GM18907 (cell line): ENCODE measurements at regions not wholly inside any gene's neighbourhood (a gene's known extent, or its start where the extent isn't known, plus 50 kb on each side); places are given as distances from the start of the nearest gene placed in this dataset.

Experiments
- ATAC-seq: cut with Tn5 transposase; IDR thresholded peaks from one replicate; pipeline ENCODE4 v1.9.1; 2021; ENCODE audit warnings: mild to moderate bottlenecking, moderate library complexity; ENCODE audit not compliant: unreplicated experiment

DNA sequence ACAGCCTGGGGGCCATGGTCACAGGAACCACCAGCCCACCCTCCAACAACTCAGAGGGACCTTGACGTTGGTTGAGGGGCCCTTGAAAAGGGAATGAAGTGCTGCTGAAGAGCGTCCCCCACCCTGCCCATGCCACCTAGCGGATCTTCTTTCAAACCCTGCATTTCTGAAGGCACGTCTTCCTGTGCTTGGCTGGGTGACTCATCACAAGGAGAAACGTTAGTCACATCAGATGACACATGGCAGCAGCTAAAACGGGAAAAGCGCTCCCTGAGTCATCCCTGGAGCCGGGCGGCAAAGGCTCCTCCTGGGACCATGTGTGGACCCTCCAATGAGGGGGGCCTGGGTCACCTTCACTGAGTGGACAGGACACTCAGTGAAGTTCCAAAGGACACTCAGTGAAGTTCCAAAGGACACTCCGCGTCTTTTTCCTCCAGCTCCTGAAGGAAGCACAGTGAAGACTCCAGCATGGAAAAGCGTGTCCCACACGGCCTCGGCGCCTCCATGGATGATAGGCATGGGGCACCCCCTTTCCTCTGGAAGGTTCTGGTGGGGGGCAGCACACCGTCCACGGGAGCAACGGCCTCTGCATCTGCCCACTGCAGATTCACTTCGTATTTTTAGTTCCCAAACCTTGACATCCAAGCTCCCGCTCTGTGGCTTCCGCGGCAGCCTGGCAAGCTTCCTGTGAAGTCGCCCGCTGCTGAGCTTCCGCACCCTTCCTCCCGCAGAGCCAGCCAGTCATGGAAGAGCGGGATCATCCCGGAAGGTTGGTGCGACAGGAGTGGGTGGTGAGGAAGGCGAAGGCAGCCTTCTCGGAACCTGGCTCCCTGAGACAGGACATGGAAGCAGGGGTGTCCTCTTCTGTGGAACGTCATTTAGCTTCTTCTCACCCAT, 383.4 kb downstream of the VRK1 start:
- ATAC-seq: no peak

DNA sequence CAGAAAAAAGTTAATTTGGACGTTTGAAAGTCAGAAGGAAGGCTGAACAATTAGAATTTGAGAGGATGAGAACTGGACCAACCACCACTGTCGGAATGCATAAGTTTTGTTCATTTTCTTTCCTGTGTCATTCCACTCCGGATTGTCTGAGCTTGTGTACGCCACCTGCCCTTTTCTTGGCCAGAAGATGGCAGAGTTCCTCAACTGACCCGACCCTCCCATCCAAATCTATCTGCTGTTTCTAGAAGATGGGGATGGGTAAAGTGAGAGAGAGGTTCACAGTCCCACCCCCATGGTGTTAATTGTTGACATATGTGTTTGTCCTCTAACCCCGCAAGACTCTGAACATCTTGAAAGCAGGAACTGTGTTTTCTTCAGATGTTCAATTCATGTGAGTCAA, 388.0 kb downstream of the VRK1 start:
- ATAC-seq: no peak

DNA sequence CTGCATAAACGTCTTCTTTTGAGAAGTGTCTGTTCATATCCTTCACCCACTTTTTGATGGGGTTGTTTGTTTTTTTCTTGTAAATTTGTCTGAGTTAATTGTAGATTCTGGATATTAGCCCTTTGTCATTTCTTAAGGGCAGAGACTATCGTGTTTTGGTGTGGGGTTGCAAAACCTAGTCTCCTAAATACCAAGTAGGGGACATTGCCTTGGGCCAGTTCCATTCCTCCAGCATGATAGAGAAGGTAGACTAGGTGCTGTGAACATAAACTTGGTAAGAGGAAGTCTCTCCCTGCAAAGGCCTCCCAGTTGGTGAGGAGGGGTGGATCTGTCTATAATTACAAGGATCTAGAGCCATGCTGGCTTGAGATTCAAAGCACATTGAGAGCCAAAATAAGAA, 390.7 kb downstream of the VRK1 start:
- no peak for ATAC-seq

DNA sequence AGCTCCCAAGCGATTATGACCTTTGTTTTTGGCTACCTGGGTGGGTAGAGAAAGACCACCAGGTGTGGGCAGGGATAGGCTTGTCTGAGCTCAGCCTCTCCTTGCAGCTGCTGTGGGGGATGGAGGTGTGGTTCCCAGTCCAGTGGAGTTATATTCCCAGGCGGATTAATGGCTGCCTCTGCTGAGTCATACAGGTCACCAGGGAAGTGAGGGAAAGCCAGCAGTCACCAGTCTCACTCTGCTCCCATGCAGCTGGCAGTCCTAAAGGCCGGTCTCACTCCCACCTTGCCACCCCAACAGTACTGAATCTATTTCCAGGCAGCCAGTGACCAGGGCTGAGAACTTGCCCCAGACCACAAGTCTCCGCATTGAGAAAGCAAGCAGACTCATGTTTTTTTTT, 399.2 kb downstream of the VRK1 start:
- no peak for ATAC-seq

DNA sequence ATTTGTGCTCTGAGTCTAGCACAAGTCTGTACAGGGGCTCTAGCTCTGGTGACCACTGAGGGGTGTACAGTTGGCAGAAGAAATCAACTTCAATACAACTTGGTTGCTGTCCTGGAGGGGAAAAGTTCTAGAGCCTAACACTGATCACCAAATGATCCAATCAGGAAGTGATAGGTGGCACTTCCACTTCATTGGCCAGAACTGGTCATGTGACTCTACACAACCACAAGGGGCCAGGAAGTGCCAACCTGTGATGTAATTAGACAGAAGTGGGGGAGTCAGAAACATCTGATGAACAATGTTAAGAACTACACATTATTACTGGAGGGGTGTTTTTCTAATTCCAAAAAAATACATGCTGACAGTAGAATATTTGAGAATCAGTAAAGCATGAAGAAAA, 401.6 kb downstream of the VRK1 start:
- ATAC-seq: no peak

DNA sequence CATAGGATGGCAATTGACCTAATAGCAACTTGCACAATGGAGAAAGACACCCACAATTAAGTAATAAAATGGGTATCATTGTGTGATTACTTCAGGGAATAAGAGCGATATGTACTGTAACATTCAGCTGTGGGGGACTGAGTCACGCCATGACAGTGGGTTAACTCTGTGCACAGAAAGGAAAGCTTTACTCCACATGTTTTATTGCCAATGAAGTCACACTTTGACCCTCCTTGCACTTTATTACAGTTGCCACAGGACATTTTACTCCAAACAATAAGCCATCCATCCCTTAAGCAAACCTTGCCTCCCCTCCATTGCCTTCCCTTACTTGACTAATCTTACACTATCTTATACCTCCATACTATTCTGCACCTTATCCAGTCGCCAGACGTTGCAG, 403.1 kb downstream of the VRK1 start:
- no peak for ATAC-seq

DNA sequence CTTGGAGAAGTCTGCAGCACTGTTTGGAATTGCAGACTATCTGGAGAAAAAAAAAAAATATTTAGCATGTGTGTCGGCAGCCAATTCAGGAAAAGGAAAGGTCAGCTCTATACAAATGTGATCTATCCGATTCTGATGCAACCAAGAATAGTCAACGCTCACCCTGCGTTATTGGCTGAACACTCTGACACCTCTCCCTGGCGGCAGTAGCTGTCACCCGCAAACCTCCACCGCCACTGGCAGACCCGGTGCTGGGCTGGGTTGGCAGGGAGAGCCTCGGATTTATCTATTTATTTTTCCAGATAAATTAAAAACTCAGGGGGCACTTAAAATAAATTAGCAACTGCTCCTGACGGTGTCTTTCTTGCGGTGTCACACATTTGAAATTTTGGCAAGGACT, 409.7 kb downstream of the VRK1 start:
- no peak for ATAC-seq

DNA sequence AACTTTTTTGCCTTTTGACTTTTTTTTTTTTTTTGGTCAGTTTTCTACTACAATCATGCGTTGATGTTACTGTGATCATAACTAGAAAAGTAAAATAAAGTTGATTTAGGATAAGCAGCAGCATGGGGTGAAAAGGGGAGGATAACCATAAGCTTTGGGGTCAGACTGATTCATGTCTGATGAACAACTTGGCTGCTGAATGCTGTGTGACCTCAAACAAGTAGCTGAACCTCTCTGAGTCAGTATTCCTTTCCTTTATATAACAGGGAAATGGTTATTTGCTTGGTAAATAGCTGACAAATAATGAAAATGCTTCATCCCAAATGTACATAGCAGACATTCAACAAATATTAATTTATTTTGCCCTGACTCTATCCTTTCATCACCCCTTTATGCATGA, 413.0 kb downstream of the VRK1 start:
- ATAC-seq: no peak

DNA sequence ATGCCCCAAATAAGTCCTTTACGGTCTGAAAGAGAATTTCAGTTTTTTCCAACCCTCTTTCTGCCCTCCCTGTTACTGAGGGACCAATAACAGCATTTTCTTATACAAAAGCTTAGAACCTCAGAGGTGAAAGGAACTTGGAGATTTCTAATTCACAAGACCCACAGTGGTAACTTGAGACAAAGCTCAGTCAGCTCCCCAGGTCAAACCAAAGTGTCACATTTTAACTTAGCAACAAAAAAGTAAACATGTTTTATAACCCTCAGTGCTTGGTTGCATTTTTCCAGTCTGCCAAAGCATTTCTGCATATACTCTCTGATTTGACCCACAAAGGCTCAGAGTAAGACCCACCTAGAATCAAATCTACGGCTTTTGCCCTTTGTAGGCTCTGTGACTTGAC, 415.2 kb downstream of the VRK1 start:
- ATAC-seq: no peak

DNA sequence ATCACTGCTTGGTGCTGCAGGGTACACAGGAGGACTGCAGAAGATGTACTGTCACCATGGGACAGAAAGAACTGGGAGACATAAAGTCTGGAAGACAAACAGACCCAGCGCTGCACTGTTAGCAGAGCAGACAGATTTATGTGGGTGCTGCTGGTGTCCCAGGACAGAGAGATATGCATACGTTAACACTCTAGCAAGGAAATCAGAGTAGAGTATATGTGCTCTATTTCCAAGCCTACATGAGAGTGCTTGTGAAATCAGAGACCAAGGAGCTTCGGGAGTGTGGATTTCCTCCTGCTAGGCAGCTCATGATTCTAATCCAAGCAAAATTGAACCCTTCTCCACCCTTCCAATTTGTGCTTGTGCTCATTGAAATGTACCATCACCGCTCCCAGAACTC, 416.5 kb downstream of the VRK1 start:
- no peak for ATAC-seq

DNA sequence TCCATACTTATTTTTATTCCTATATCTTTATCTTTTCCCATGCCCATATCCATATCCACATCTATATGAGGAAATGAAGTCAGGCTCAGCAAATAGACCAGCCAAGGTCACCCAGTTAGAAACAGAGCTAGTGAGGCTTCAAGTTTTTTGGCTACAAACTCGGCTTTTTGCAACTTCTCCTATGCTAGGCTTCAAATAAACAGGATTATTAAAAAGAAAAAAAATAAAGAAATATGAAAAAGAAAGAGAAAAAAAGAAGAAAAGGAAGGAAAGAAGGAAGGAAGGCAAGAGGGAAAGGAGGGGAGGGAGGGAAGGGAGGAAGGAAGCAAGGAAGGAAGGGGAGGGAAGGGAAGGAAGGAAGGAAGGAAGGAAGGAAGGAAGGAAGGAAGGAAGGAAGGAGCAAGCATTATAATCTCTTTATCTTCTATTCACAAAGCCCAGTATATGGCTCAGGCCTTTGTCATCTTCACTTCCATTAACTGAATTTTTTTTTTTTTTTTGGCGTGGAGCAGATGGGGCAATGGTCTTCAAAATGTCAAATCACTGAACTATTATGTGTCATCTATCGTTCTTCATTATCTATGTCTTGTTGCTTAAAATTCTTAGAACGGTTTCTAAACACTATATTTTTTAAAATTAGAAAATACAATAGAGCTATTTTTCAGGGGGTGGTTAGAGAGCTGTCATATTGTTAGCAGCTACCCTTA, 418.2 kb downstream of the VRK1 start:
- no peak for ATAC-seq

DNA sequence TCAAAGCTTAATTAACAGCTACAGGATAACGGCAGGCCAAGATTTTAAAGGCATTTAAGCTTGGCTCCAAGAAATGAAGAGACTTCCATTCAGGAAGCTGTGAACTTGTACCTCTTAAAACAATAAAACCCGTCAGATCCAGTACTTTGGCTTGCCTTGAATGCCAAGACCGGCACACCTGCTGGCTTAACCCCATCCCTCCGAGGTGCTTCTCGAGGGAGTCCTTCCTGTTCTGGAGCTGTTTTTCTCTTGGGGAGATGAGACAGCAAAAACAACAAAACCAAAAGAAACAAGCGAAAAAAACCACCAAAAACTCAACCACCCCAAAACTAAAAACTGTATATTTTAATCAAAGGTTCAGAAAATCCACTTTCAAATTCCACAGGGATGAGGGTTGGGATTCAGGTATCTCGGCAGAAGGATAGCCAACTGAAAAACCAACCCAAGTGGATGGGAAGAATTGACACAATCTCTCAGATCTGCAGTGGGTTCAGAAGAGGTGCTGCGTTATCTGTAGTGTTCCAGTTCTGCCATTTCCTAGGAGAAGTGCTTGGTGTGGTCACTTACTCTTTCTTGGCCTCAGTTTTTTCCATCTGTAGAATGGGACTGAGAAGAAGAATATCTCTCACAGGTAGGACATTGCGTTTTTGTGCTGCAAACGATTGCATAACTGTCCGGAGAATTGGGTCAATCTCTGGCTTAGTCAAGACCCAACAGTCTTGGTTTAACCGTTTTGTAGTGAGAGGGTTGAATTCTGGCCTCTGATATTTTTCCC, 420.1 kb downstream of the VRK1 start:
- no peak for ATAC-seq

DNA sequence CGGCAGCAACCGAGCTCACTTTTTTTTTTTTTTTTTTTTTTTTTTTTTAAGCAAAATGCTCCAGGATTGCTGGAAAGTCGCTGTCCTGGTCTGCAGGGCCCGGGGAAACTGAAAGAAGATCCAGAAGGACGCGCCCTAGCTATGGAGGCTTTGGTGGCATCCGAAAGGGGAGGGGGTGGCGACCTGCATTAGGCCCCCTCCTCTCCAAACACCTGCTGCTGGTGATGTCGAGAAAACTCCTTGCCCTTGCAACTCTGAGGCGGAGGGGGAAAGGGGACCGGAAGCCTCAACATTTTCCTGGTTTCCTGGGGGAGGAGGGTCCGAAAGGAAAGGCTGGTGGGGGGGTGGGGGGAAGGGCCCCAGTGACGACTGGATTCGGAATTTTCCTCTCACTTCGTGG, 421.1 kb downstream of the VRK1 start:
- ATAC-seq: no peak

DNA sequence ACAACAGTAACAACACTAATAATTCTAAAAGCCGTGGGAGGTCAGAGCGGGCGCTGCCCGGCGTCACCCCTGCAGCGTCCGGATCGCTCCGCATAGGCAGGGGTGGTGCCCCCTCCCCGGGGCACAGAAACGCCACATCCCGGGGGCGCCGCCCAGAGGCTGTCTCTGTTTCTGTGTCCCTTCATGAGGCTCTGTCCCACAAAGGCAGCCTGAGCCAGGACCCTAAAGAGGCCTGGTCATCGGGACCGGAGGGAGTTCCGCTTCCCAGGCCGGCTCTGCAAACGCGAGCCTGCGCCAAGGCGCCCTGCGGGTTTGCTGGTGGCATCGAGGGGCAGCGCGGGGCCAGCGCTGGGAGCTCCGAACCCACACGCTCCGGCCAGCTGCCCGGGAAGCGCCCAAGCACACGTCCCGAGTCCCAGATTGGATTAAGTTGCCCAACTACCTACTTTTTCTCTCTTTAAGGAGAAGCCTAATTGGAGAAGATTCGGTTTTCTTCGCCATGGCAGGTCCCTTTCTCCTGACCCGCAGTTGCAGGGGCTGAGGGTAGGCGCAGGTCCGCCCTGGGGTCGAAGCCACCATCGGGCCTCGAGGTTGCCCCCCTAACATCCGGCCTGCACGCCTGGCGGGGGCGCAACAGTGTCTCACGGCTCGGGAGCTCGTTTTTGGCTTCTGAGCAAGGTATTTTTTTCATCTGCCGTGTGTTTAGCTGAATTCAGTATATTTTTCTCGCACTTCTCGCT, 421.7 kb downstream of the VRK1 start:
- no peak for ATAC-seq

DNA sequence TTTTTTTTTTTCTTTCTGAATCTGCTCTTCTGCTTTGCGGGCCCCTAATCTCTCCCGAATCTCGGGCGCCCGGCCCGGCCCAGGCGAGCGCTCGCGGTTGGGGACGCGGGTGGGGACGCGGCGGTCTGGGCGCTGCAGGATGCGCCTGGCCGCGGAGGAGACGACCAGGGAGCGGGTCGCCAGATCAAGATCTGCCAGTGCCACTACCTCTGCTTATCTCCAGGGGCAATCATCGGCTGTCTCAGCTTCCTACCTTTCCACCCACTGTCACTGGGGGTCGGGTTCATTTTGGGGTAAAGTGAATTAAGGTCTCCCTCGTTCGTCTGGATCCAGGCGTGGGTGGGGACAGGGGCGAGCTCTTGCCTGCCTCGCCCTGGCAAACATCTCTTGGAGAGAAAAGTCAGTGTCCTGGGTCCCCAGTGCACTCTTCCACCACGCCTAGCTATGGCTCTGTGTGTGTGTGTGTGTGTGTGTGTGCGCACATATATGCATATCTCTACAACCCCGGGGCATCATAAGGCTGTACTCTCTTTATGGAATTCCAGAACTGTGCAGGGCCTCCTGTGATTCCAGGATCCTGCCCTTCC, 422.3 kb downstream of the VRK1 start:
- ATAC-seq: no peak

DNA sequence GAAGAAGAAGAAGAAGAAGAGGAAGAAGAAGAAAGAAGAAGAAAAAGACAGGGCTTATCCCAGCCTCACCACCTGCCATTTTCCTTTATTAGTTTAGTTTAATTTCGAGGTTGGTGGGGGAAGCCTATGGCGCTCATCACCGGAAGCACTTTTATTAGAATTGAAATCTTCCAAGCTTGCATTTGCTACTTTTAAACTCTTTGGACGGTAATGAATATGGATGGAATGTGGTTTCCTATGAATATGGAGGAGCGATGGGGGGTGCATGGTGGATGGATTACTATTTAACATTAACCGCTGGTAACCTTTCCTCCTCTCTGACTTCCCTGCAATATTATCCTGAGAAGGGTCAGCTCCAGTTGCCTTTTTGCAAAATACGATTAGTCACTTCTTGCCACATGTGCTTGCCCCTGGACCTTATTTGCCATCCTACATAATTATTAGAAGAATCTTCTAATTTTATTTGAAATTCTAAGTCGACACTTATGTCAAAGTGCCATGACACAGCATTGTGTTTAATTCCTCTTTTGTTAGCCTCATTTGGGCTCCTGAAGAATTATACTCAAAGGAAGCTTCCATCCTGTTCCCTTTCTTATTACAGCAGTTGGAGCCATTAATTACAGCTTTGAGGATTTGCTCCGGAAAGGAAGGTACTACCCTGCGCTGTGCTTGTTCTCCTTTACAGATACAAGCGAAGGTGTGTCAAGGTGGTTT, 424.5 kb downstream of the VRK1 start:
- ATAC-seq: no peak

DNA sequence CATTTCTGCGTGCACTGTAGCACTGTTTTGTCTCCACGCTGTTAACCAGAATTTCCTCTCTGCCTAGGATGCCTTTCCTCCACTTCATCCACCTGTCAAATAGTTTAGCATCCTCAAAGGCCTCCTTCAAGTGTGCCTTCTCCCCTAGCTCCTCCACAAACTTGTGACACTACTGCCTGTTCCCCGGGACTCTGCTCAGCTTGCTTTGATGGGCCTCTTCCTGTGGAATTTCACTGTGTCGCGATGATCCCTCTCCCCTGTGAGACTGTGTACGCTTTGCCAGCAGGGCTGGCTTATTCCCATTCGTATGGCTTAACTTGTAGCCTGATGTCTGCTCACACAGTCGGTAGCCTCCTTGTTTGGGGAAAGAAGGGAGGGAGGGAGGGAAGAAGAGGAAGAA, 426.8 kb downstream of the VRK1 start:
- no peak for ATAC-seq

DNA sequence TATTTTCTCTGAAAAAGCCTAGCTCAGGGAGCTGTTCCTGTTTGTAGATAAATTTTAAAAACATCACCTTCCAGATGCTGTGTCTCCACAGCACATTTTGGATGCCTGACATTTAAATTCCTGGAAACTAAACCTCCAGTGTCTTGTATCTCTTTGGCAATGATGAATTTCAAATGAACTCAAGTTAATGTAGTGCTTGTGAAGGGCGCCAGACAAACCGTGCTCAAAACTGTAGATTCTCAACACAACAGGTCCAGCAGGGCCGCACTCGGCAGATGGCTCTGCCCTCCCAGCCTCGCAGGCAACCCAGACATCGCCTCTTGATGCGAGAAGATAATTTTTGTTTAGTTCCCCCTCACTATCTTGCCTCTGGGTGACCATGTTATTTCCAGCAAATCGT, 432.9 kb downstream of the VRK1 start:
- ATAC-seq: no peak

DNA sequence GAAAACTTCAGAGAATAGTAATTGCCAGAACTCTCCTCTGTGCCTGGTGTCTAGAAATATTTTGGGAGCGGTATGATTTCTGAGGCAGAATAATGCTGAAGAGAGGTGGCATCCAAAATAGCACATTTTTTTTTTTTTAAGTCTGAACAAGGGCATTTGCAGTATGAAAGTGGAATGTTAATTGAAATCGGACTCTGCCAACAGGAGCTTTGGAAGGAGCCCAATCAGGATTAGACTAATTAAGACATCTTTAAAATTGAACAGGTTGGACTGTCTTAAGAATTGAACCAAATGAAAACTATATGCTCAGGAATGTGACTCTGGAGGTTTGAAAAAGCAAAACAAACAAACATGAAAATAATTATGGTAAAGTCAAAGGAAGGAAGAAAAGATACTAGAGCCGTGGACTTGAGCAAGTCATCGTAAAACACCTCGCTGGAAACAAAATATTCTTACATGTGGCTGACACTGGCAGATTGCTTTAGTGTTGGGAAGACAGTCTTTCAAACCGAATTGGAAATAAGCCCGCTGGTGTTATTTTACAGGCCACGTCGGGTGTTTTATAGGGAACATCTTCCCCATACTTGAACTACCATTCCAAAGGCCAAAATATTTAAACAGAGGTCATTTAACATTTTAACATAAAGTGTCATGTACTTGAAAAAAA, 436.3 kb downstream of the VRK1 start:
- no peak for ATAC-seq
